GM23248 (cell line): ENCODE measurements at regions not wholly inside any gene's neighbourhood (a gene's known extent, or its start where the extent isn't known, plus 50 kb on each side); places are given as distances from the start of the nearest gene placed in this dataset.

Source experiments
- DNase-seq: peaks from one replicate; pipeline ENCODE4 v3.0.0-alpha.2; 2015
- H2AFZ ChIP-seq: fragments of 200-600 bp; sonication (generic); 2 replicates; pipeline ENCODE4 v1.6.1; 2016; ENCODE audit warnings: antibody characterized with exemption
- H3F3A ChIP-seq: fragments of 200-600 bp; sonication (generic); 2 replicates; pipeline ENCODE4 v1.6.1; 2016; ENCODE audit warnings: mild to moderate bottlenecking, antibody characterized with exemption, mixed run types; ENCODE audit not compliant: insufficient read depth
- H3K27ac ChIP-seq: fragments of 200-600 bp; sonication (generic); 2 replicates; pipeline ENCODE4 v1.5.1; 2016; ENCODE audit warnings: mild to moderate bottlenecking
- H3K27me3 ChIP-seq: fragments of 200-600 bp; sonication (generic); replicated peaks from 2 replicates; pipeline ENCODE4 v1.6.1; 2016; ENCODE audit warnings: mild to moderate bottlenecking; ENCODE audit not compliant: insufficient read depth
- H3K36me3 ChIP-seq: fragments of 200-600 bp; sonication (generic); 2 replicates; pipeline ENCODE4 v1.6.1; 2016; ENCODE audit warnings: low read depth, mild to moderate bottlenecking
- H3K4me1 ChIP-seq: fragments of 200-600 bp; sonication (generic); 2 replicates; pipeline ENCODE4 v1.6.1; 2016; ENCODE audit warnings: mild to moderate bottlenecking; ENCODE audit not compliant: insufficient read depth
- H3K4me2 ChIP-seq: fragments of 200-600 bp; sonication (generic); one replicate; pipeline ENCODE4 v1.6.1; 2016; ENCODE audit warnings: mild to moderate bottlenecking; ENCODE audit not compliant: unreplicated experiment
- H3K4me3 ChIP-seq: fragments of 200-600 bp; sonication (generic); 2 replicates; pipeline ENCODE4 v1.5.1; 2016; ENCODE audit warnings: mild to moderate bottlenecking
- H3K79me2 ChIP-seq: fragments of 200-600 bp; sonication (generic); 2 replicates; pipeline ENCODE4 v1.6.1; 2016; ENCODE audit warnings: mild to moderate bottlenecking; ENCODE audit not compliant: insufficient read depth
- H3K9ac ChIP-seq: fragments of 200-600 bp; sonication (generic); 2 replicates; pipeline ENCODE4 v1.6.1; 2016; ENCODE audit warnings: mild to moderate bottlenecking
- H3K9me2 ChIP-seq: fragments of 200-600 bp; sonication (generic); 2 replicates; pipeline ENCODE4 v1.6.1; 2016; ENCODE audit warnings: mixed run types, mild to moderate bottlenecking, moderate library complexity; ENCODE audit not compliant: insufficient read depth
- H3K9me3 ChIP-seq: fragments of 200-600 bp; sonication (generic); one replicate; pipeline ENCODE4 v1.6.1; 2017; ENCODE audit warnings: low read depth
- H4K20me1 ChIP-seq: fragments of 200-600 bp; sonication (generic); 2 replicates; pipeline ENCODE4 v1.6.0; 2016; ENCODE audit not compliant: insufficient read depth
- EZH2 ChIP-seq: fragments of 200-600 bp; sonication (generic); IDR thresholded peaks from 2 replicates; pipeline ENCODE4 v1.6.1; 2018; ENCODE audit warnings: antibody characterized with exemption, mild to moderate bottlenecking; ENCODE audit not compliant: insufficient read depth, poor library complexity, severe bottlenecking
- EZH2phosphoT487 ChIP-seq: fragments of 200-600 bp; sonication (generic); IDR thresholded peaks from 2 replicates; pipeline ENCODE4 v1.6.1; 2018; ENCODE audit warnings: antibody characterized with exemption, moderate library complexity, mild to moderate bottlenecking, low read depth; ENCODE audit not compliant: insufficient read depth
- whole genome bisulfite sequencing, 2 experiments: methylation state at CpG; one replicate each; pipeline ENCODE4 v1.1.6; 2015 to 2017; ENCODE audit warnings: low lambda C conversion rate in 2 of 2, low coverage in 1 of 2; ENCODE audit errors: missing lambda C conversion rate in 2 of 2; 5-methylcytosine and 5-hydroxymethylcytosine counted together
- in situ Hi-C: fragments of 300-500 bp; cut with MboI; formaldehyde crosslinking; loops from 2 replicates; pipeline ENCODE4 v1.15.0; 2020

DNA sequence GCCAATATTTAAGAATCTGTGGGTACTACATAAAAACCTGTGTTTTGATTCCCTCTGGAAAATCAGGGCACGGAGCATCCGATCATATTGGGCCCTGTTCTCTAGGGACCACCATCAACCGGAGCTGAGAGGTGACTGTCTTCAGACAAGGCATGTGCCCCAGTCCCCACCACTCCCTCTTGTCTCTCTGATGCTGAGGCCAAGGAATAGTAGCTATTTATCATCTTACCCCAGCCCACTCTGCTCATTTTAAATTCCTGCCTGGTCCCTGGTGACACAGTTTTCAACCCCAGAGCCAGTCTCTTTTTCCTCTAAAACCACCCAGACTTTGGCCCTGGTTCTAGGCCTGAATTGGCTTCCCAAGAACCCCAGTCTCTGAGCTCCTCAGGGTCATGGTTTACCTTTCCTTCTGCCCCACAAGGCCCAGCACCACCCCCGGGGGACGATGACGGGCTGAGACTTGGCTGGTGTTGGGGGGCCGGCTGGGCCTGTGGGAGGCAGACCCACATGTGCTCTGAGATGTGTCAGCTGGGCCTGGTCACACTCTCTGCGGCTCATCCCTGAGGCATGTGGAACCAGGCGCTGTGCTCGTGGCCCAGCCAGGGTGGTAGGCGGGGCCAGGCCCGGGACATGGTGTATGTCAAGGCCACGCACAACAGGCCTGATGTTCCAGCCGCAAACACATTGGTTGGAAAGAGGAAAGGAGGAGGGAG is 114.4 kb downstream of the CEBPB start:
- peak overlapping the region; percentile 24; the same call in 1 of the 2 replicates for H3K4me3 ChIP-seq
- H3K9me2 ChIP-seq = no peaks in the 10 kb centered on the region
- no peaks in the 10 kb centered on the region for H3K79me2 ChIP-seq
- no peaks in the 10 kb centered on the region for H3K36me3 ChIP-seq
- H3K27me3 ChIP-seq = no peaks in the 10 kb centered on the region
- peak overlapping the region; percentile 50 for H3K4me2 ChIP-seq
- peak overlapping the region; percentile 98 for H3K27ac ChIP-seq
- no peaks in the 10 kb centered on the region for H3K9me3 ChIP-seq
- H4K20me1 ChIP-seq = no peaks in the 10 kb centered on the region
- 10 to 13% methylated on average over 14 of the region's 14 CpGs for WGBS, 2 experiments
- H2AFZ ChIP-seq = peak overlapping the region; percentile 41; the same call in 1 of the 2 replicates
- in situ Hi-C loops = no loop called here
- TF ChIP-seq EZH2 = no peak
- no peak for TF ChIP-seq EZH2phosphoT487
- H3K4me1 ChIP-seq = peaks cover 62% of the 10 kb centered on the region
- peak; percentile 99 for DNase-seq
- peaks cover 54% of the 10 kb centered on the region for H3F3A ChIP-seq
- H3K9ac ChIP-seq = peak overlapping the region; percentile 84

- Histone ChIP-seq H3K4me1 (peaks cover 62% of the 10 kb centered on the region), H3K9me3 (no peaks in the 10 kb centered on the region), H3K27ac (peak overlapping the region; percentile 98), H3K4me3 (peak overlapping the region; percentile 24; the same call in 1 of the 2 replicates), H3K4me2 (peak overlapping the region; percentile 25), H3K79me2 (no peaks in the 10 kb centered on the region), H3F3A (peaks cover 54% of the 10 kb centered on the region), H2AFZ (peak overlapping the region; percentile 4; the same call in 1 of the 2 replicates), H4K20me1 (no peaks in the 10 kb centered on the region), H3K36me3 (no peaks in the 10 kb centered on the region), H3K27me3 (no peaks in the 10 kb centered on the region), H3K9ac (peak overlapping the region; percentile 84), H3K9me2 (no peaks in the 10 kb centered on the region)
- TF ChIP-seq EZH2phosphoT487 = no peak
- TF ChIP-seq EZH2 = no peak
- 8 to 13% methylated on average over 17 to 19 of the region's 19 CpGs for WGBS, 2 experiments
- in situ Hi-C loops = no loop called here
- peak; percentile 59 for DNase-seq
Measured at GRCh38 chr20:50305636-50306477, 115.2 kb downstream of the CEBPB start.

GRCh38 chr20:50306478-50307423 is 116.1 kb downstream of the CEBPB start:
- H4K20me1 ChIP-seq = no peaks in the 10 kb centered on the region
- H3K4me3 ChIP-seq = no peak overlapping the region
- DNase-seq = no peak
- peak overlapping the region; percentile 4; the same call in 1 of the 2 replicates for H2AFZ ChIP-seq
- TF ChIP-seq EZH2 (no peak), EZH2phosphoT487 (no peak)
- no peaks in the 10 kb centered on the region for H3K27me3 ChIP-seq
- 78 to 81% methylated on average over 11 to 13 of the region's 13 CpGs for WGBS, 2 experiments
- no peaks in the 10 kb centered on the region for H3K9me2 ChIP-seq
- peak overlapping the region; percentile 84 for H3K9ac ChIP-seq
- H3K4me1 ChIP-seq = peaks cover 62% of the 10 kb centered on the region
- peak overlapping the region; percentile 98 for H3K27ac ChIP-seq
- H3K4me2 ChIP-seq = peak overlapping the region; percentile 25
- peaks cover 54% of the 10 kb centered on the region for H3F3A ChIP-seq
- no peaks in the 10 kb centered on the region for H3K36me3 ChIP-seq
- no peaks in the 10 kb centered on the region for H3K79me2 ChIP-seq
- no peaks in the 10 kb centered on the region for H3K9me3 ChIP-seq
- in situ Hi-C loops = no loop called here

GRCh38 chr20:50308166-50308512 is 117.5 kb downstream of the CEBPB start:
- Histone ChIP-seq H3K27ac (peak overlapping the region; percentile 92), H3K4me3 (peak overlapping the region; percentile 27; the same call in 1 of the 2 replicates), H3K27me3 (no peaks in the 10 kb centered on the region), H3K36me3 (no peaks in the 10 kb centered on the region), H3F3A (peaks cover 46% of the 10 kb centered on the region), H3K4me1 (peaks cover 61% of the 10 kb centered on the region), H3K79me2 (no peaks in the 10 kb centered on the region), H3K9me3 (no peaks in the 10 kb centered on the region), H4K20me1 (no peaks in the 10 kb centered on the region), H3K9me2 (no peaks in the 10 kb centered on the region), H3K9ac (peak overlapping the region; percentile 73), H3K4me2 (peak overlapping the region; percentile 59), H2AFZ (no peak overlapping the region)
- TF ChIP-seq EZH2 (no peak), EZH2phosphoT487 (no peak)
- DNase-seq = peak; percentile 40
- in situ Hi-C loops = no loop called here
- WGBS, 2 experiments = 4 to 13% methylated on average over 3 of the region's 3 CpGs
